ENCODE measurements at regions not wholly inside any gene's neighbourhood (a gene's known extent, or its start where the extent isn't known, plus 50 kb on each side); places are given as distances from the start of the nearest gene placed in this dataset.

DNA sequence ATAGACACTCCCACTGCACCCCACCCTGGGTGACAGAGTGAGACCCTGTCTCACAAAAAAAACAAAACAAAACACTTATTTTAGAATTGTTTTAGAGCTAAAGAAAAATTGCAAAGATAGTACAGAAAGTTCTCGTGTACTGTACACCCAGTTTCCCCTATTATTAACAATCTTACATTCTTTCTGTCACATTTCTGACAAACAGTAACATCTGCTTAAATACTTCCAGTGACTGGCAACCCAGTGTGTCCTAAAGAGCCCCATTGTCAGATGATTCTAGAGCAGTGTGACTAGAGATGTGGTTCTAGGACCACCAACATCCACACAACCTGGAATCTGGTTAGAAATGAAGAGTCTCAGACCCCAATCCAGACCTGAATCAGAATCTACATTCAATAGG, 90.5 kb downstream of the LEPR start:
- Histone ChIP-seq H3K27ac (ENCODE audit: low read depth, low read length) (no peak overlapping the region), H3K4me1 (ENCODE audit: control insufficient read depth in 2 of 2, insufficient read depth in 2 of 2, low read length in 2 of 2) (no peaks in the 10 kb centered on the region), H3K27me3 (ENCODE audit: control insufficient read depth in 2 of 2, insufficient read depth in 2 of 2, low read length in 2 of 2) (no peaks in the 10 kb centered on the region), H3K4me3 (ENCODE audit: low read length) (no peak overlapping the region), H3K36me3 (ENCODE audit: control insufficient read depth in 2 of 3, insufficient read depth in 3 of 3, low read length in 3 of 3) (no peaks in the 10 kb centered on the region), H3K9me3 (ENCODE audit: control insufficient read depth in 2 of 3, low read length in 3 of 3) (no peaks in the 10 kb centered on the region)
- DNase-seq (no peak), ATAC-seq (no peak)
- H3K27ac Mint-ChIP-seq: no peak overlapping the region
- H3K36me3 Mint-ChIP-seq: peaks cover 0 to 5% (median 0%) of the 10 kb centered on the region in 5 donors
- POLR2A ChIA-PET: no interaction called here
- H3K4me1 Mint-ChIP-seq: no peaks in the 10 kb centered on the region
- H3K27me3 Mint-ChIP-seq: peaks cover 0 to 11% (median 0%) of the 10 kb centered on the region in 5 donors
- no peak overlapping the region for H3K4me3 Mint-ChIP-seq
- intact Hi-C loops (cut with micrococcal nuclease): no loop called here
- CTCF ChIA-PET: no interaction called here
- no peaks in the 10 kb centered on the region for H3K9me3 Mint-ChIP-seq

DNA sequence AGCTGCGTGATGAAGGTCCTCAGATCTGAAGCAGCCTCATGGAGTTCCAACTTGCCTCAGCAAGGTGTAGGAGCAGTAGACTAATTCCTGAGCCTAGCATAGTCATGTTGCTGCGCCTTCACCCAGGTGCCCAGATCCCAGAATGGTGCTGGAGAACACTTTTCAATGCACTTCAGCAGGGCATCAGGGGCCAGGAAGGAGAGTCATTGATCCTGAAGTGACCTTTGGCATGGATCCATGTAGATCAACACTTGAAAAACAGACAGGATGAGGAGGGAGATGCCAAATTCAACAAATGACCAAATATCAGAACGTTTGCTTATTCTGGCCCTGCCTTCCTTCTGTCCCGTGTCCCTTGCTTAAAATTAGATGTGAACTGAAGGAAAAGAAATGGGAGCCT, 91.9 kb downstream of the LEPR start:
- Histone ChIP-seq H3K4me1 (ENCODE audit: control insufficient read depth in 2 of 2, insufficient read depth in 2 of 2, low read length in 2 of 2) (no peaks in the 10 kb centered on the region), H3K36me3 (ENCODE audit: control insufficient read depth in 2 of 3, insufficient read depth in 3 of 3, low read length in 3 of 3) (no peaks in the 10 kb centered on the region), H3K27me3 (ENCODE audit: control insufficient read depth in 2 of 2, insufficient read depth in 2 of 2, low read length in 2 of 2) (no peaks in the 10 kb centered on the region), H3K4me3 (ENCODE audit: low read length) (no peak overlapping the region), H3K27ac (ENCODE audit: low read depth, low read length) (no peak overlapping the region), H3K9me3 (ENCODE audit: control insufficient read depth in 2 of 3, low read length in 3 of 3) (no peaks in the 10 kb centered on the region)
- Mint-ChIP-seq H3K27ac (no peak overlapping the region), H3K36me3 (peaks cover 0 to 5% (median 0%) of the 10 kb centered on the region in 5 donors), H3K4me3 (no peak overlapping the region), H3K27me3 (peaks cover 0 to 11% (median 0%) of the 10 kb centered on the region in 5 donors), H3K9me3 (no peaks in the 10 kb centered on the region), H3K4me1 (no peaks in the 10 kb centered on the region)
- ChIA-PET CTCF (no interaction called here), POLR2A (no interaction called here)
- DNase-seq (no peak), ATAC-seq (no peak)
- intact Hi-C loops (cut with micrococcal nuclease): no loop called here

DNA sequence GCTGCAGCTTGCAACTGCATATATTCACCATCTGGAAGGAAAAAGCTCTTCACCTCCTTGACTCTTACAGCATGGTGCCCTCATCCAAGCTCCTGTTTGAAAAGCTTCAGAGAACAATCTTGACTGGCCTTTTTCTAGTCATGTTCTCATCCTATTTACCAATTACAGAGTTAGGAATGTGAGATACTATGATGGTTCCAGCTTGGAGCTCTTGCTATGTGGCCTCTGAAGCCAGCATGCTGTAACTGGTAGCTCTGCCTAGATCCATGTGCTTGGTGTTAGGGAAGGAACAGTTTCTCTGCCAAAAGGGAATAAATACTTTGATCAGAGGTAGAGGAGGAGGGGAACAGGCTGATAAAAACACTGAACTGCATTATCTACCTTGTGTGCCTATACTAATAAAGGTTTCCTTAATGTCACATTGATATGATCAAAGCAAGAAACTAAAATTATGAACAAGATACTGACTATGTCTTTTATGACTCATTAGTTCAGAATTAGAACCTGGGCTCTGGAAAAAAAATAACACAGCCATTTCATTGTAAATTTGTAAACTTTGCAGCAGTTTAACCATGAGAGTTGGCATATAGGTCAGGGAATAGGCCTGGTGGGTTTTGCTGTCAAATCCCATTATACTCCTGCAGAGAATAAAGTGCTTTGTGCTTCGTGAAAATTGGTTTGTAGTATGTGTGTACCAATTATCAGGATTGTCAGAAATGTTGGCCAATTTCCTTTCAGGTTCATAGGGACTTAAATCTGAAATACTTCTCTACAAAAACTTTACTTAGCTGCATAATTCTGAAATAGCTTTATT, 92.7 kb downstream of the LEPR start:
- intact Hi-C loops (cut with micrococcal nuclease): no loop called here
- Histone ChIP-seq H3K27me3 (ENCODE audit: control insufficient read depth in 2 of 2, insufficient read depth in 2 of 2, low read length in 2 of 2) (no peaks in the 10 kb centered on the region), H3K4me3 (ENCODE audit: low read length) (no peak overlapping the region), H3K27ac (ENCODE audit: low read depth, low read length) (no peak overlapping the region), H3K9me3 (ENCODE audit: control insufficient read depth in 2 of 3, low read length in 3 of 3) (no peaks in the 10 kb centered on the region), H3K4me1 (ENCODE audit: control insufficient read depth in 2 of 2, insufficient read depth in 2 of 2, low read length in 2 of 2) (no peaks in the 10 kb centered on the region), H3K36me3 (ENCODE audit: control insufficient read depth in 2 of 3, insufficient read depth in 3 of 3, low read length in 3 of 3) (no peaks in the 10 kb centered on the region)
- H3K9me3 Mint-ChIP-seq: no peaks in the 10 kb centered on the region
- no peak overlapping the region for H3K27ac Mint-ChIP-seq
- ChIA-PET CTCF (no interaction called here), POLR2A (no interaction called here)
- ATAC-seq: no peak
- no peak for DNase-seq
- peaks cover 0 to 7% (median 0%) of the 10 kb centered on the region in 5 donors for H3K27me3 Mint-ChIP-seq
- no peaks in the 10 kb centered on the region for H3K4me1 Mint-ChIP-seq
- no peak overlapping the region for H3K4me3 Mint-ChIP-seq
- H3K36me3 Mint-ChIP-seq: peaks cover 0 to 5% (median 0%) of the 10 kb centered on the region in 5 donors

- peaks cover 0 to 9% (median 0%) of the 10 kb centered on the region in 5 donors for H3K36me3 Mint-ChIP-seq
- H3K27ac ChIP-seq (ENCODE audit: low read depth, low read length): no peak overlapping the region
- H3K9me3 Mint-ChIP-seq: peaks cover 0 to under 1% (median 0%) of the 10 kb centered on the region in 11 donors
- H3K27ac Mint-ChIP-seq: no peak overlapping the region
- H3K27me3 ChIP-seq (ENCODE audit: control insufficient read depth in 2 of 2, insufficient read depth in 2 of 2, low read length in 2 of 2): no peaks in the 10 kb centered on the region
- H3K9me3 ChIP-seq (ENCODE audit: control insufficient read depth in 2 of 3, low read length in 3 of 3): no peaks in the 10 kb centered on the region
- H3K4me3 Mint-ChIP-seq: no peak overlapping the region
- ChIA-PET POLR2A (no interaction called here), CTCF (no interaction called here)
- intact Hi-C loops (cut with micrococcal nuclease): no loop called here
- ATAC-seq: no peak
- DNase-seq: no peak
- peaks cover 0 to 5% (median 0%) of the 10 kb centered on the region in 5 donors for H3K27me3 Mint-ChIP-seq
- H3K4me1 ChIP-seq (ENCODE audit: control insufficient read depth in 2 of 2, insufficient read depth in 2 of 2, low read length in 2 of 2): no peaks in the 10 kb centered on the region
- H3K4me1 Mint-ChIP-seq: no peaks in the 10 kb centered on the region
- H3K36me3 ChIP-seq (ENCODE audit: control insufficient read depth in 2 of 3, insufficient read depth in 3 of 3, low read length in 3 of 3): no peaks in the 10 kb centered on the region
- H3K4me3 ChIP-seq (ENCODE audit: low read length): no peak overlapping the region
Measured at GRCh38 chr1:65514041-65514440, 93.6 kb downstream of the LEPR start.

- peaks cover 0 to 10% (median 4%) of the 10 kb centered on the region in 7 donors for H3K4me1 Mint-ChIP-seq
- Histone ChIP-seq H3K27me3 (ENCODE audit: control insufficient read depth in 2 of 2, insufficient read depth in 2 of 2, low read length in 2 of 2) (no peaks in the 10 kb centered on the region), H3K4me1 (ENCODE audit: control insufficient read depth in 2 of 2, insufficient read depth in 2 of 2, low read length in 2 of 2) (no peaks in the 10 kb centered on the region), H3K27ac (ENCODE audit: low read depth, low read length) (no peak overlapping the region), H3K9me3 (ENCODE audit: control insufficient read depth in 2 of 3, low read length in 3 of 3) (no peaks in the 10 kb centered on the region), H3K4me3 (ENCODE audit: low read length) (no peak overlapping the region), H3K36me3 (ENCODE audit: control insufficient read depth in 2 of 3, insufficient read depth in 3 of 3, low read length in 3 of 3) (no peaks in the 10 kb centered on the region)
- ATAC-seq: no peak
- intact Hi-C loops (cut with micrococcal nuclease): no loop called here
- peaks cover 0 to 11% (median 4%) of the 10 kb centered on the region in 5 donors for H3K36me3 Mint-ChIP-seq
- H3K9me3 Mint-ChIP-seq: peaks cover 0 to 2% (median 0%) of the 10 kb centered on the region in 11 donors
- H3K27me3 Mint-ChIP-seq: peaks cover 35 to 53% (median 45%) of the 10 kb centered on the region in 5 donors
- no peak overlapping the region for H3K27ac Mint-ChIP-seq
- ChIA-PET CTCF (no interaction called here), POLR2A (no interaction called here)
- peak overlapping the region in 7 of 10 donors; percentile 34 to 77 (median 46) for H3K4me3 Mint-ChIP-seq
- DNase-seq: no peak
Measured at GRCh38 chr1:65524931-65525265, 104.4 kb downstream of the LEPR start.

GRCh38 chr1:65525266-65526048, 105.0 kb downstream of the LEPR start:
- Histone ChIP-seq H3K36me3 (ENCODE audit: control insufficient read depth in 2 of 3, insufficient read depth in 3 of 3, low read length in 3 of 3) (no peaks in the 10 kb centered on the region), H3K4me3 (ENCODE audit: low read length) (no peak overlapping the region), H3K9me3 (ENCODE audit: control insufficient read depth in 2 of 3, low read length in 3 of 3) (no peaks in the 10 kb centered on the region), H3K4me1 (ENCODE audit: control insufficient read depth in 2 of 2, insufficient read depth in 2 of 2, low read length in 2 of 2) (no peaks in the 10 kb centered on the region), H3K27ac (ENCODE audit: low read depth, low read length) (no peak overlapping the region), H3K27me3 (ENCODE audit: control insufficient read depth in 2 of 2, insufficient read depth in 2 of 2, low read length in 2 of 2) (no peaks in the 10 kb centered on the region)
- Mint-ChIP-seq H3K4me1 (peaks cover 0 to 10% (median 4%) of the 10 kb centered on the region in 7 donors), H3K36me3 (peaks cover 0 to 9% (median 4%) of the 10 kb centered on the region in 5 donors), H3K27me3 (peaks cover 38 to 57% (median 45%) of the 10 kb centered on the region in 5 donors), H3K27ac (no peak overlapping the region), H3K4me3 (peak overlapping the region in 6 of 10 donors; percentile 35 to 77 (median 48)), H3K9me3 (peaks cover 0 to 2% (median 0%) of the 10 kb centered on the region in 11 donors)
- ATAC-seq (peak; percentile 29), DNase-seq (no peak)
- ChIA-PET POLR2A (no interaction called here), CTCF (no interaction called here)
- intact Hi-C loops (cut with micrococcal nuclease): no loop called here
